Stomach (tissue), 4 donors: ENCODE measurements at regions not wholly inside any gene's neighbourhood (a gene's known extent, or its start where the extent isn't known, plus 50 kb on each side); places are given as distances from the start of the nearest gene placed in this dataset.

Source experiments
- EP300 ChIP-seq: sonication (generic); formaldehyde crosslinking; IDR thresholded peaks from one replicate; pipeline ENCODE4 v1.6.1; 2017; ENCODE audit warnings: antibody characterized with exemption
- POLR2AphosphoS5 ChIP-seq, 3 donors: sonication (generic); formaldehyde crosslinking; IDR thresholded peaks; one replicate each; pipeline ENCODE4 v1.6.1; 2016; ENCODE audit warnings: antibody characterized with exemption in 3 of 3
- TF ChIP-seq, protein P1 (sequence below), 7 experiments: fragments of 450-650 bp in 4 of 7; fragments of 200-600 bp in 3 of 7; sonication (generic) in 3 of 7; IDR thresholded peaks; one replicate each; pipeline ENCODE4 v1.5.1; 2016 to 2019; ENCODE audit warnings: antibody characterized with exemption in 7 of 7, control low read depth in 2 of 7, mild to moderate bottlenecking in 1 of 7

DNA sequence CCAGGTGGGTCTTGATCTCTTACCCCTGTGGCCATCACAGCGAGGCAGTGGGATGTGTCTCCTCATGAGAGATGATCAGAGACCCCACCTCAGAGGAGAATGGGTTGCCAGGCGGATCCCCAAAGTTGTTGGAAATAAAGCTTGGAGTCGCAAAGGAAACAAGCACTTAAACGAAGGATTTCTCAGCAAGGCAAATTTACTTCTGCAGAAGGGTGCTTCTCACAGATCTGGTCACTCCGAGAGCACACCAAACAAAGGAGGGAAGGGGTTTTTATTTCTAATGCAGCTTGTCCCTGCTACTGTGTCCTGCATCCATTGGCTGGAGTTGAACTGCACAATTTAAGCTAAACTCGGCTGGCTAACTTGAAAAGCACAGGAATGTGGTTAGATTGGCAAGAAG lies 466.6 kb upstream of the EYS start:
- TF ChIP-seq, protein P1, sequence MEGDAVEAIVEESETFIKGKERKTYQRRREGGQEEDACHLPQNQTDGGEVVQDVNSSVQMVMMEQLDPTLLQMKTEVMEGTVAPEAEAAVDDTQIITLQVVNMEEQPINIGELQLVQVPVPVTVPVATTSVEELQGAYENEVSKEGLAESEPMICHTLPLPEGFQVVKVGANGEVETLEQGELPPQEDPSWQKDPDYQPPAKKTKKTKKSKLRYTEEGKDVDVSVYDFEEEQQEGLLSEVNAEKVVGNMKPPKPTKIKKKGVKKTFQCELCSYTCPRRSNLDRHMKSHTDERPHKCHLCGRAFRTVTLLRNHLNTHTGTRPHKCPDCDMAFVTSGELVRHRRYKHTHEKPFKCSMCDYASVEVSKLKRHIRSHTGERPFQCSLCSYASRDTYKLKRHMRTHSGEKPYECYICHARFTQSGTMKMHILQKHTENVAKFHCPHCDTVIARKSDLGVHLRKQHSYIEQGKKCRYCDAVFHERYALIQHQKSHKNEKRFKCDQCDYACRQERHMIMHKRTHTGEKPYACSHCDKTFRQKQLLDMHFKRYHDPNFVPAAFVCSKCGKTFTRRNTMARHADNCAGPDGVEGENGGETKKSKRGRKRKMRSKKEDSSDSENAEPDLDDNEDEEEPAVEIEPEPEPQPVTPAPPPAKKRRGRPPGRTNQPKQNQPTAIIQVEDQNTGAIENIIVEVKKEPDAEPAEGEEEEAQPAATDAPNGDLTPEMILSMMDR (IDR thresholded peaks at IDR 0.05), result no peak
- no peak for TF ChIP-seq POLR2AphosphoS5 (IDR thresholded peaks at IDR 0.05)
- TF ChIP-seq EP300, result no peak
